GM18868 (cell line): ENCODE measurements at regions not wholly inside any gene's neighbourhood (a gene's known extent, or its start where the extent isn't known, plus 50 kb on each side); places are given as distances from the start of the nearest gene placed in this dataset.
"Not testable (repeated sequence)": the region's sequence is repeated elsewhere in the genome, so short reads cannot be mapped to it uniquely, and the experiment has no call there.

Source experiments
- ATAC-seq: cut with Tn5 transposase; IDR thresholded peaks from one replicate; pipeline ENCODE4 v1.9.1; 2021; ENCODE audit warnings: mild to moderate bottlenecking, moderate library complexity; ENCODE audit not compliant: unreplicated experiment

- ATAC-seq: no peak
Measured at GRCh38 chr1:192862271-192862670, 53.4 kb downstream of the RGS2 start.

- ATAC-seq: no peak
Measured at GRCh38 chr1:192866241-192866868, 57.5 kb downstream of the RGS2 start.

- ATAC-seq: no peak
Measured at GRCh38 chr1:192867180-192867579, 58.3 kb downstream of the RGS2 start.

- ATAC-seq: no peak
Measured at GRCh38 chr1:192869308-192869940, 60.6 kb downstream of the RGS2 start.

GRCh38 chr1:192872010-192872409 is 63.2 kb downstream of the RGS2 start:
- no peak for ATAC-seq

- ATAC-seq: no peak
Measured at GRCh38 chr1:192873836-192874235, 65.0 kb downstream of the RGS2 start.

- ATAC-seq: no peak
Measured at GRCh38 chr1:192876633-192877032, 67.8 kb downstream of the RGS2 start.

GRCh38 chr1:192877283-192877886 is 68.5 kb downstream of the RGS2 start:
- ATAC-seq: no peak

GRCh38 chr1:192878249-192878648 is 69.4 kb downstream of the RGS2 start:
- no peak for ATAC-seq

GRCh38 chr1:192879406-192879805 is 70.6 kb downstream of the RGS2 start:
- peak; percentile 41 for ATAC-seq

GRCh38 chr1:192880231-192880630 is 71.4 kb downstream of the RGS2 start:
- no peak for ATAC-seq

GRCh38 chr1:192884241-192884640 is 75.4 kb downstream of the RGS2 start:
- no peak for ATAC-seq

- not testable (repeated sequence) for ATAC-seq
Measured at GRCh38 chr1:192885387-192885786, 76.5 kb downstream of the RGS2 start.

GRCh38 chr1:192887426-192887825 is 78.6 kb downstream of the RGS2 start:
- no peak for ATAC-seq

- ATAC-seq: no peak
Measured at GRCh38 chr1:192888574-192888973, 79.7 kb downstream of the RGS2 start.

- ATAC-seq: no peak
Measured at GRCh38 chr1:192889082-192889481, 80.2 kb downstream of the RGS2 start.

- ATAC-seq: no peak
Measured at GRCh38 chr1:192890134-192890533, 81.3 kb downstream of the RGS2 start.

GRCh38 chr1:192892934-192893333 is 84.1 kb downstream of the RGS2 start:
- no peak for ATAC-seq

- not testable (repeated sequence) for ATAC-seq
Measured at GRCh38 chr1:192895487-192895886, 86.6 kb downstream of the RGS2 start.

GRCh38 chr1:192896376-192896775 is 87.5 kb downstream of the RGS2 start:
- no peak for ATAC-seq

- ATAC-seq: no peak
Measured at GRCh38 chr1:192901500-192901899, 92.7 kb downstream of the RGS2 start.

GRCh38 chr1:192903142-192903541 is 94.3 kb downstream of the RGS2 start:
- ATAC-seq: no peak
